Endothelial cell of umbilical vein (primary cell): ENCODE measurements at regions not wholly inside any gene's neighbourhood (a gene's known extent, or its start where the extent isn't known, plus 50 kb on each side); places are given as distances from the start of the nearest gene placed in this dataset.

Experiments used
- BruUV-seq: library from RNA; stranded (reverse); fragments of 400-500 nt; replicated peaks from 2 replicates; lab custom pipeline; 2021; lab: Mats Ljungman, UMichigan
- CTCF ChIA-PET: fragments of 300-600, 350-600 bp; sonication (Branson Sonifier 250); formaldehyde crosslinking; loops from one replicate; lab custom pipeline; 2021; ENCODE audit warnings: antibody characterized with exemption, inconsistent platforms; lab: Charles Lee
- POLR2A ChIA-PET: fragments of 300-600, 350-600 bp; sonication (Branson Sonifier 250); formaldehyde crosslinking; loops from one replicate; lab custom pipeline; 2021; ENCODE audit warnings: antibody characterized with exemption, inconsistent platforms; lab: Charles Lee
- DNase-seq: peaks from one replicate; pipeline ENCODE4 v3.0.0-alpha.2; 2011; ENCODE audit warnings: low read depth, low spot score
- FAIRE-seq: peaks from 2 replicates; lab custom pipeline; 2011; peaks lifted over from hg19 to GRCh38; lab: Jason Lieb, UNC
- H2AFZ ChIP-seq: 2 replicates; pipeline ENCODE4 v1.6.0; 2012; ENCODE audit warnings: low read depth, low read length, control low read depth, inconsistent platforms
- H3K27ac ChIP-seq: 2 replicates; pipeline ENCODE4 v1.5.1; 2011; ENCODE audit warnings: low read depth, mild to moderate bottlenecking, control low read depth, low read length, moderate library complexity; ENCODE audit not compliant: insufficient read depth
- H3K27me3 ChIP-seq, 2 experiments: 2 replicates each; pipeline versions ENCODE4 v1.6.0 to v1.6.1; 2011; ENCODE audit warnings: low read length in 2 of 2, mixed read lengths in 1 of 2; ENCODE audit not compliant: control insufficient read depth in 2 of 2, insufficient read depth in 2 of 2
- H3K36me3 ChIP-seq, 2 experiments: 2 replicates in 1 of 2; 3 replicates in 1 of 2; pipeline ENCODE4 v1.5.1; 2011; ENCODE audit warnings: low read length in 2 of 2, mild to moderate bottlenecking in 1 of 2, moderate library complexity in 1 of 2; ENCODE audit not compliant: control insufficient read depth in 2 of 2, insufficient read depth in 2 of 2; ENCODE audit errors: extremely low read depth in 1 of 2
- H3K4me1 ChIP-seq: 3 replicates; pipeline ENCODE4 v1.5.1; 2011; ENCODE audit warnings: mild to moderate bottlenecking, low read length; ENCODE audit not compliant: control insufficient read depth, insufficient read depth; ENCODE audit errors: extremely low read depth
- H3K4me2 ChIP-seq: 2 replicates; pipeline ENCODE4 v1.6.1; 2011; ENCODE audit warnings: low read length, control low read depth, mixed read lengths; ENCODE audit not compliant: insufficient read depth
- H3K4me3 ChIP-seq, 3 experiments: fragments of 200-600 bp in 1 of 3; sonication (generic), shearing (Covaris generic) in 1 of 3; replicated peaks in 1 of 3; 2 replicates each; pipeline ENCODE4 v1.5.1; 2011 to 2016; ENCODE audit warnings: control low read depth in 3 of 3, low read length in 3 of 3, mild to moderate bottlenecking in 2 of 3, inconsistent platforms in 1 of 3, low read depth in 1 of 3, moderate library complexity in 1 of 3; ENCODE audit not compliant: insufficient read depth in 1 of 3
- H3K79me2 ChIP-seq: 2 replicates; pipeline ENCODE4 v1.6.0; 2012; ENCODE audit warnings: low read length, inconsistent platforms; ENCODE audit not compliant: control insufficient read depth, insufficient read depth
- H3K9ac ChIP-seq: replicated peaks from 2 replicates; pipeline ENCODE3; 2011; ENCODE audit warnings: low read length, control low read depth; ENCODE audit not compliant: insufficient read depth; ENCODE audit errors: extremely low read depth
- H3K9me1 ChIP-seq: replicated peaks from 3 replicates; pipeline ENCODE4 v1.6.0; 2011; ENCODE audit warnings: mild to moderate bottlenecking, low read length; ENCODE audit not compliant: control insufficient read depth, insufficient read depth; ENCODE audit errors: extremely low read depth
- H3K9me3 ChIP-seq: replicated peaks from 2 replicates; pipeline ENCODE4 v1.5.1; 2012; ENCODE audit warnings: low read length, inconsistent platforms; ENCODE audit not compliant: control insufficient read depth, insufficient read depth
- H4K20me1 ChIP-seq: replicated peaks from 2 replicates; pipeline ENCODE3; 2011; ENCODE audit warnings: mild to moderate bottlenecking, low read length; ENCODE audit not compliant: control insufficient read depth, insufficient read depth; ENCODE audit errors: extremely low read depth
- CTCF ChIP-seq, 2 donors: IDR thresholded peaks; 1 replicate in 1 of 2; 2 replicates in 1 of 2; pipeline ENCODE4 v1.5.1; 2011; ENCODE audit warnings: low read length in 2 of 2, mild to moderate bottlenecking in 2 of 2, moderate library complexity in 2 of 2, control low read depth in 1 of 2, inconsistent platforms in 1 of 2, low read depth in 1 of 2; ENCODE audit not compliant: insufficient read depth in 1 of 2; ENCODE audit errors: extremely low read depth in 1 of 2
- EZH2 ChIP-seq: IDR thresholded peaks from 2 replicates; pipeline ENCODE4 v1.6.1; 2012; ENCODE audit warnings: borderline replicate concordance, low read depth, mild to moderate bottlenecking, moderate library complexity, low read length, inconsistent platforms; ENCODE audit not compliant: severe bottlenecking
- GATA2 ChIP-seq: IDR thresholded peaks from 2 replicates; pipeline ENCODE4 v1.7.0; 2011; ENCODE audit warnings: low read depth, mild to moderate bottlenecking, moderate library complexity, mixed read lengths, low read length; ENCODE audit not compliant: insufficient read length, insufficient read depth
- JUN ChIP-seq: IDR thresholded peaks from 2 replicates; pipeline ENCODE4 v1.6.1; 2011; ENCODE audit warnings: borderline replicate concordance, low read depth; ENCODE audit not compliant: insufficient read length, insufficient read depth
- MAX ChIP-seq: IDR thresholded peaks from 2 replicates; pipeline ENCODE4 v1.6.1; 2011; ENCODE audit not compliant: insufficient read depth, insufficient read length
- MYC ChIP-seq: IDR thresholded peaks from one replicate; pipeline ENCODE4 v1.6.1; 2011; ENCODE audit warnings: mild to moderate bottlenecking, low read depth, low read length
- POLR2A ChIP-seq: IDR thresholded peaks from 2 replicates; pipeline ENCODE4 v1.6.1; 2012; ENCODE audit warnings: low read depth, mild to moderate bottlenecking, control low read depth, low read length
- POLR2AphosphoS5 ChIP-seq: IDR thresholded peaks from 2 replicates; pipeline ENCODE4 v1.6.1; 2012; ENCODE audit warnings: low read depth, mild to moderate bottlenecking, control low read depth, low read length, moderate library complexity; ENCODE audit not compliant: insufficient read depth
- dilution Hi-C: fragments of 300-500 bp; cut with MboI; formaldehyde crosslinking; loops from one replicate; pipeline ENCODE4 v1.15.0; 2019; ENCODE audit warnings: low sequenced_read_pairs; ENCODE audit not compliant: extremely low pct_ligation_motif_present
- intact Hi-C: fragments of 100-400 bp; cut with micrococcal nuclease; formaldehyde crosslinking; loops from one replicate; pipeline ENCODE4 v1.10.0; 2022

DNA sequence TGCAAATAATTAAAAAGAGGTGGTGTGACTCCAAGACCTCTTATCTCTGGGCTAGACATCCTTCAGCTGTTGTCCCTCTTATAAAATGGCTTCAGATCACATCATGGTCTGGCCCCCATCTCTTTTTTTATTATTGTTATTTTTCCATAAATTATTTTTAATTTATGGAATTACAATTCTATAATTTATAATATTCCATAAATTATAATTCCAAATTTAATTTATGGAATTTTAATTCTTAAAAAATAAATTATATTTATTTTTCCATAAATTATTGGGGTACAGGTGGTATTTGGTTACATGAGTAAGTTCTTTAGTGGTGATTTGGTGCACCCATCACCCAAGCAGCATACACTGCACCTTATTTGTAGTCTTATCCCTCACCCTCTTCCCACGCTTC is 65.9 kb upstream of the GJA5 start:
- no peaks in the 10 kb centered on the region for H3K9me1 ChIP-seq
- H3K79me2 ChIP-seq: no peaks in the 10 kb centered on the region
- FAIRE-seq (no peak), DNase-seq (no peak)
- no peak overlapping the region for H2AFZ ChIP-seq
- H3K27ac ChIP-seq: no peak overlapping the region
- BruUV-seq: no TSS peak
- no peak overlapping the region for H3K4me3 ChIP-seq
- no peaks in the 10 kb centered on the region for H4K20me1 ChIP-seq
- intact Hi-C loops (loop anchor here (10.0 kb wide), 1 partner anchor 61 kb away; the partner anchor contains the start of gene GJA5), dilution Hi-C loops (no loop called here)
- ChIA-PET CTCF (interaction anchor here (1.1 to 1.3 kb wide), 2 partner anchors 8 to 67 kb away, joined by 3 to 5 read pairs; no protein-coding TSS in a partner anchor), POLR2A (no interaction called here)
- TF ChIP-seq MYC: no peak
- no peak for TF ChIP-seq GATA2
- no peak for TF ChIP-seq EZH2
- no peak for TF ChIP-seq JUN
- TF ChIP-seq POLR2A: no peak
- TF ChIP-seq POLR2AphosphoS5: no peak
- H3K9ac ChIP-seq: no peak overlapping the region
- no peaks in the 10 kb centered on the region for H3K27me3 ChIP-seq
- H3K36me3 ChIP-seq: no peaks in the 10 kb centered on the region
- no peaks in the 10 kb centered on the region for H3K9me3 ChIP-seq
- peaks cover 7% of the 10 kb centered on the region for H3K4me1 ChIP-seq
- no peak overlapping the region for H3K4me2 ChIP-seq

- intact Hi-C loops: no loop called here
- ChIA-PET POLR2A (no interaction called here), CTCF (no interaction called here)
Observed at GRCh38 chr1:147833231-147833860, 69.2 kb upstream of the GJA8 start.

More at GRCh38 chr1:147833231-147833860, 69.2 kb upstream of the GJA8 start:
- Histone ChIP-seq H3K4me1 (no peaks in the 10 kb centered on the region), H4K20me1 (no peaks in the 10 kb centered on the region), H3K4me3 (no peak overlapping the region), H3K36me3 (no peaks in the 10 kb centered on the region), H3K4me2 (no peak overlapping the region), H3K9me3 (no peaks in the 10 kb centered on the region), H3K79me2 (no peaks in the 10 kb centered on the region), H3K27me3 (no peaks in the 10 kb centered on the region), H3K27ac (no peak overlapping the region), H3K9me1 (no peaks in the 10 kb centered on the region), H3K9ac (no peak overlapping the region), H2AFZ (no peak overlapping the region)
- no peak for TF ChIP-seq CTCF (IDR thresholded peaks at IDR 0.05; ENCODE audit: extremely low read depth in 1 of 2, insufficient read depth in 1 of 2, low read depth in 1 of 2, low read length in 2 of 2)
- no peak for TF ChIP-seq POLR2A
- TF ChIP-seq MAX: no peak
- dilution Hi-C loops: no loop called here
- DNase-seq: no peak
- FAIRE-seq: no peak
- no TSS peak for BruUV-seq
